ENCODE measurements at regions not wholly inside any gene's neighbourhood (a gene's known extent, or its start where the extent isn't known, plus 50 kb on each side); places are given as distances from the start of the nearest gene placed in this dataset.
"Not testable (repeated sequence)": the region's sequence is repeated elsewhere in the genome, so short reads cannot be mapped to it uniquely, and the experiment has no call there.

DNA sequence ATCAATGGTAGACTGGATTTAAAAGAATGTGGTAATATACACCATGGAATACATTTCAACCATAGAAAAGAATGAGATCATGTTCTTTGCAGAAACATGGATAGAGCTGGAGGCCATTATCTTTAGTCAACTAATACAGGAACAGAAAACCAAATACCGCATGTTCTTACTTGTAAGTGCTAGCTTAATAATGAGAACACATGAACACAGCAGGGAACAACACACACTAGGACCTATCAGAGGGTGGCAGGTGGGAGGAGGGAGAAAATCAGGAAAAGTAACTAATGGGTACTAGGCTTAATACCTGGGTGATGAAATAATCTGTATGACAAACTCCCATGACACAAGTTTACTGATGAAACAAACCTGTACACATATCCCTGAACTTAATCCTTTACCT is 1435.2 kb downstream of the REEP3 start:
- no peak for DNase-seq

DNA sequence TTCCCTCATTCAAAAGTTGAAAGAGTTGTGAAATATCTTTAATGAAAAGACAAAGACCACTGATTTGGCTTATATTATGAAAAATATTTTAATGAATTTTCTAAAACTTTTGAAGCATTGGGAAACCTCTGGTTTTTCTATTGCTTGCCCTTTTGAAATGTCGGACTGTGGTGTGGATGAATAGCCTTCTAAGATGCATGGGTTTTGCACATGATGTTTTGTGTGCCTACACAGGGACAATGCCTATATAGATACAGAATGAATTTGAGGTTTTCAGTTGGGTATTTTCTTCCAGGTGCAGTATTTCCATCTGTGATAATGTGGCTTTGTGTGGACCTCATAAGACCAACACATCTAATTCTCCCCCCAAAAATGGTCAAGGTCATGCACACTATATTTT is 1437.9 kb downstream of the REEP3 start:
- no peak for DNase-seq

DNA sequence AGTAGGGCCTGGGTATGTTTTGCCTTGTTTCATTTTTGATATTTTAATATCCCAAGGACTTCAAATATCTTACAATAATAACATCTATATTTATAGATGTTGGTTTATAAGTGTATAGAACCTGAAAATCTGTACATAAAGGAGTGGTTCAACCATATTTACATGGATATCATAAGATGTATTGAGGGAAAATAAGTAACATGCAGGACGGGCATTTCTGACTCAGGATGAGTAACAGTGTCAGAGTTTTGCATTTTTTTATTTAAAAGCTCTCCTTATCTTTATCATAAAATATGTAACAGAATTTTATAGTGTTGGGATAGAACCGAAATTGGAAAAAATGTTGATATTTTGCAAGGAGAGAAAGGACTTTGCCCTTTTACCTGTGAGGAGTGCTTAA is 1438.7 kb downstream of the REEP3 start:
- no peak for DNase-seq

DNA sequence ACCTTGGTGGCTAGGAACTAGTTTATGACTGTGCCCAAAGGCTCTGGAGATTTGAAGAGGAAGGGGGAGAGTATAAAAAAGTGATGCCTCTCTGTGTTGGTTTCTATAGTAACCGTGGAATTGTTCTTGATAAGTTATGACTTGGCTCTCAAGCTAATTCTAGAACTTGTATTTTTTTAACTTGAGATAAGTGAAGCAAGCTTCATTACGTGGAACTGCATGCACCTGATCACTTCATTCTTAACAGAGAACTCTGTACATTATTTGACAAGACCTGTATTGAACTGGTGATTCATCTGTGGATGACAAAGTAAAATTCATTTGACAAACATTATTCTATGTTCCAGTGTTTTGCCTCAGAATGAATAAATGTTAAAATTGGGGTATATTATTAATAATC is 1452.2 kb downstream of the REEP3 start:
- DNase-seq, result no peak

DNA sequence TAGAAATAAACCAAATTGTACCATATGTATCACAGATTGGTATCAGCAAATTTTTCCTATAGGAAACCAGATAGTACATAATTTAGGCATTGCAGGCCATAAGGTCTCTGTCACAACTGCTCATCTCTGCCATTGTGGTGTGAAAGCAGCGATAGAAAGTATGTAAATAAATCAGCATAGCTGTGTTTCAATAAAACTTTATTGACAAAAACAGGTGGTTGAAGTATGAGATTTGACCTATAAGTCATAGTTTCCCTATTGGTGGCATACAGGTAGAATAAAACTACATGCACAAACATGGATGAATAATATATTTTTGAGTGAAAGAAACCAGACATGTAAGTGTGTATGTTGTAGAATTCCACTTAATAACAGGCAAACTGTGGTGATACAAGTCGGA is 1454.9 kb downstream of the REEP3 start:
- DNase-seq, result no peak

DNA sequence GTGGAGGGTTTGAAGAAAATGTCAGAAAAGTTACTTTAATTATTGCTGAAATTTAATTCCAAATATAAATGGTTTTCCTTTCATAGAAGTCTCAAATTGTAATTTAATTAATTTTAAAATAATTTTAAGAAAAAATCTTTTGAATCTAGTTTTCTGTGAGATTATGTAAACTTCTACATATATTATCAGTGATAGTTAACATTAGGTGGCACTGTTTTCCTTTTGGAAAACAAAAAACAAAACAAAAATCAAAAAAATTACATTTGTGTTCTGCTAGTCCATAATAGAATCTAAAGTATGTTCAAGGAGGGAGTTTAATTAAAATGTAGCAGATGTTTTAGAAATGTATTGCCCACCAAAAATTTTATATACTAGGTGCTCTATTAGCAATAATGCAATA is 1456.7 kb downstream of the REEP3 start:
- DNase-seq, result no peak

DNA sequence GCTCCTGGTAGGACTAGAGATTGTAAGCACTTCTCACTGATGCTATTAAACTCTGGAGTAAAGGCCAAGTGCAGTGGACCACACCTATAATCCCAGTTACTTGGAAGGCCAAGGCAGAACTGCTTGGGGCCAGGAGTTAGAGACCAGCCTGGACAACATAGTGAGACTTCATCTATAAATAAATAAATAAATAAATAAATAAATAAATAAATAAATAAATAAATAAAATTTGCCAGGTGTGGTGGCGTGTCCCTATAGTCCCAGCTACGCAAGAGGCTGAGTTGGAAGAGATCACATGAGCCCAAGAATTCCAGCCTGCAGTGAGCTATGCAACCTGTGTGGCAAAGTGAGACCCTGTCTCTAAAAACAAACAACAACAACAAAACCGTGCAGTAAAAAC is 1475.7 kb downstream of the REEP3 start:
- DNase-seq, result no peak

DNA sequence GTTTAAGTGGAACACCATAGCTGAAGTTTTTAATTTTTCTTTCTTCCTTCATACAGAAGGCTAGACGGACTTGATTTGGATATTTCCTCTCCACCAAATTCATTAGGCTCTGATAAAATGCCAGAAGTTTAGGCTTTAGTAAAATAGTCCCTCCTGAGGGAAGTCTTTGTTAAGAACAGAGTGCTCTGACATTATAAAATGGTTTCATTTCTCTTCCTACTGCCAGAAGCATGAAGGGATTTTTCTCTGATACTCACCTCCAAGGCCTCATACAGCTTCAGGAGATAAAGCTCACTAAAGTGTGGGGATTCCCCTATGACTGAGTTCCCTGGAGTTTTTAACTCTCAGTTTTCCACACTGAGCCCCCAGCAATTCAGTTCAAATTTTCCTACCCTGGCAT is 1489.6 kb downstream of the REEP3 start:
- DNase-seq, result no peak

DNA sequence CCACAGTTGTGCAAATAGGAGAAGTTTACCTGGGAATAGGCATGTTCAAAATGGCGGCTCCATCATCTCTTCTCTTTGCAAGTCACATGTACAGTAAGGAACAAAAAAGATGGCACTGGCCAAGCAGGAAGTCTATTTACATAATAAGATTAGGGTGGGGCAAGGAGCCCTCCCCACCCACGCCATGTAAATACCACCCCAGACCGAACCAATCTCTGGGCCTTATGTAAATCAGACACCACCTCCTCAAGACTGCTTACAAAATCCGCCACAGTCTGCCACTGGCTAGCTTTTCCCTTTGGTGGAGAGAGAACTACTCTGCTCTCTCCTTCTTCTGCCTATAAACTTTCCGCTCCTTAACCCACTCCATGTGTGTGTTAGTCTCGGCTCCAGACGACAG is 1496.3 kb downstream of the REEP3 start:
- DNase-seq, result no peak

DNA sequence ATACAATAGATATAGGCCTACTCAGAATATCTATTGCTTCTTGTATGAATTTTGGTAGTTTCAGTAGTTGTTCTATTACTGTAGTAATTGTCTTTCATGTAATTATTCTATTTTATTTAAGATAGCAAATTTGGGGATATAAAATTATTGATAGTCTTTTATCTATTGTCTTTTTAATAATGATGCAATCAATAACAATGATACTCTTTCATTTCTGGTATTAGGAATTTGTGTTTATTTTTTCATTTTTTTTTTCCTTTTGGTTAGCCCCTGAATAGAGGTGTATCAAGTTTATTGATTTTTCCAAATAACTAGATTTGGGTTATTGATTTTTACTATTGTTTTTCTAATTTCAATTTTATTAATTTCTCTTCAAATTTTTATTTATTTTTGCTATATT is 1503.7 kb downstream of the REEP3 start:
- DNase-seq, result no peak

DNA sequence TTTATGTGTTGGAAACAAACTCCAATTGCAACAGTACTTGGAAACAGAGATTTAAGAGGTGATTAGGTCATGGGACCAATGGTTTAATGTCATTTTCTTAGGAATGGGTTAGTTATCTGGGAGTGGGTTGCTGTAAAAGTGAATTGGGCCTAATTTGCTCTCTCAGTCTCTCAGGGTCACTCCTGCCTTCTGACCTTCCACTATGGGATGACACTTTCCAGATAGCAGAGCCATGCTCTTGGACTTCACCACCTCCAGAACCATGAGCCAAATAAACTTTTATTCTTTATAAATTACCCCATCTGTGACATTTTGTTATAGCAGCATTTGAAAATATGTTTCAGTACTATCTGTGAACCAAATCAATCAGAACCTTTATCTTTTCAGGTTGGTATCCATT is 1509.1 kb downstream of the REEP3 start:
- DNase-seq, result no peak

DNA sequence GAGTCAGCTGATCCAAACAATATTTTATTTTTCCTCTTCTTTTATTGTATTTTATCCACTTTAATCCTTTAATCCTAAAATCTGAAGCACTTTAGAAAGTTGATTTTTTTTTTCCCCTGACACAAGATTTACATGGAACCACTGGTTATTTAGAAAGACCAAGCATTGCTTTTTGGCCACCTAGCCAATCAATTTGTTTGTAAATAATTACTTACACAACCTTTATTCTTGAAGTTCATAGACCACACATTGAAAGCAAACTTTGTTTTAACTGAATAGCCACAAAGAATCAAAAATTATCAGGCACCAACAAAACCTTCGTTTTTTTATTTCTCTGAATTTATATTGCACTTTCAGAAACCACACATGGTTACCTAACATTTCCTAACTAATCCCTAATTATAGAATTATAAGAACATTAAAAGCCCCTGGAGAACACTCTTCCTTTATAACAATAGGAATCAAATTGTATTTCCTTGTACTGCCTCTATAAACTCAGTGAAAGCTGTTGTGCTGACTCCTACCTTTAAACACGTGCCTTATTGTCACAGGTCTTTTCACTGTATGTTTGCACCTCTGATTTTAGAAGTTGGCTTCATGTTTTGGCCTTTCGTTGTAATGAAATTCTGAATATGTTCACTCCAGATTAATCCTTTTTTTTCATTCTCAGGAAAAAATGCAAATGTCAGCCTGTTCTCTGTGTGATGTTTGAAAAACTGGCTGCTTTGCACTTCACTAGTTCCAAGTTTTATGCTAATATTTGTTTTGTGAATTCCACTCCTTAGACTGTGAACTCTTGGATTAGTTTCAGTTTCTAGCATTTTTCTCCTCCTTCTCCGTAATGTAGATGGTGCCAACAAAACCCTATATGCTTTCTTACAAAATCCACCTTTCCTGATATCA is 1511.9 kb downstream of the REEP3 start:
- no peak for DNase-seq

DNA sequence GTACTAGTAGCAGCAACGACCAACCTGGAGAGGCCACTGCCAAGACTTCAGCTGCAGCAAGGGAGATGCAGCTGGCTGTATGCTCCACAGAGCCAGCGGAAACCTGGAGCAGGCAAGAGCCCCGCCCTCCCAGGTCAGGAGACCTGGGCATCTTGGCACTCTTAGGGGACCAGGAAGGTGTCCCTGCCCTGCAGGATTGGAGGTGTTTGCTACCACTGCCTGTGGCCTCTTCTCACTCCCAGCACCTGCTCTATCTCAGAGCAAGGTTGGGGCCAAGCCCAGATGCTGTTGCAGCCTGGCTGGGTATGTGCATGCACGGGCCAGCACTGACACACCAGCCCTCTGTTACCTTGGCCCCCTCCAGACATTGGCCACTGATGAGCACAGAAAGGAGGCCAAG is 1512.8 kb downstream of the REEP3 start:
- no peak for DNase-seq

DNA sequence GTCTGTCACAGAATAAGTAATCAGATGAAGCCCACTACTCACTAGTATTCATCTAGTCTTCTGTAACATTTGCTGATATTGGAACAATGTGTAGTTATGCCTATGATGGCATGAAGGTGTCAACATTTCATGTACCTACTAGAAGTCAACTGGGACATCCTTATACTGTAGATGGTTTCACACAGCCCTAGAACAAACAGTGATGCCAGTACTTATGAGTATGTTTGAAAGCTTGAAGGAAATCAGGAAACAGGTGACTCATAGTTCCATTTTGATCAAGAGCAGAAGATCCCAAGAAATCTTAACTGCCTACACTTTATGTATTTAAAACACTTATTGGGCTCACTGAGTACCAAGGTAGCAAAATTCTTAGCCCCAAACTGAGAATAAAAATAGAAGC is 1519.6 kb downstream of the REEP3 start:
- DNase-seq, result no peak

DNA sequence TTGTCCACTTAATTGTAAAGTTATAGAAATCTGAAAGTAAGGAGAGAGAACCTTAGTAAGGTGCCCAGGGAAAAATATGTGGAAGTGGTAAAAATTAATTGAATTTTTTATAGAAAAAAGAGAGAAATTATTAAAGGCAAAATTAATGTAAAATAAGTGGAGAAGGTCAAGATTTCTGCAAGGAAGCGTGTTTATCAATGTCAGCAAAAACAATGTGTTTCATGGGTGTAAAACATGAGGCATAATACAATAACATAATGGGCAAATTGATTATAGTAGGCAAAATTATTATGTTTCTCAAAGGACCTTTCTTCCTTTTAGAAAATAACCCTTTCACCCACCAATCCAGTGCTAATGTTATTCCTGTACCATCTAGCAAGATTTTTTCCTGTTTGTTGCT is 1520.1 kb downstream of the REEP3 start:
- no peak for DNase-seq

DNA sequence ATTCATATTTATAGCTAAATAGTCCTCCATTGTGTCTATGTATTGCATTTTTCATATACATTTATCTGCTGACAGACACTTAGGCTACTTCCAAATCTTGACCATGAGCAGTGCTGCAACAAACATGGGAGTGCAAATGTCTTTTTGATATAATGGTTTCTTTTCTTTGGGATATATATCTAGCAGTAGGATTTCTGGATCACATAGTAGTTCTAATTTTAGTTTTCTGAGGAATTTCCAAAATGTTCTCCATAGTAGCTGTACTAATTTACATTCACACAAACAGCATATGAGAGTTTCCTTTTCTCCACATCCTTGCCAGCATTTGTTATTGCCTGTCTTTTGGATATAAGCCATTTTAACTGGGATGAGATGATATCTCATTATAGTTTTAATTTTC is 1521.3 kb downstream of the REEP3 start:
- DNase-seq, result no peak

DNA sequence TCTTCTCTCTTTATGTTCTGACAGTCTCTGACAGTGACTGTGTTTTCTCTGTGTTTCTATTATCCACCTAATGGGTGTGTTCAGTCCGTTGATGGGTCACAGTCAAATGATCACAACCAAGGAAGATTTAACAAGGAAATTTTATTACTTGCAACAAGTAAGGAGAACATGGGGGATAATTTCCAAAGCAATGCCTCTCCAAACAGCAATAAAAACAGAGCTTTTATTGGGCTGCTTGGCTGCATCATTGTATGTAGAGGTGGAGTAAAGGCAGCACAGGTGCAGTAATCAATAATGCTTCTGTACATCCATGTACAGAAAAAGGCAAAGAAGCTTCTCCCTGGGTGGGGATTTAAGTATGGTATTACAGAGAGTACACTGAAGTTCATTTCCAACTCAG is 1525.6 kb downstream of the REEP3 start:
- DNase-seq, result no peak

DNA sequence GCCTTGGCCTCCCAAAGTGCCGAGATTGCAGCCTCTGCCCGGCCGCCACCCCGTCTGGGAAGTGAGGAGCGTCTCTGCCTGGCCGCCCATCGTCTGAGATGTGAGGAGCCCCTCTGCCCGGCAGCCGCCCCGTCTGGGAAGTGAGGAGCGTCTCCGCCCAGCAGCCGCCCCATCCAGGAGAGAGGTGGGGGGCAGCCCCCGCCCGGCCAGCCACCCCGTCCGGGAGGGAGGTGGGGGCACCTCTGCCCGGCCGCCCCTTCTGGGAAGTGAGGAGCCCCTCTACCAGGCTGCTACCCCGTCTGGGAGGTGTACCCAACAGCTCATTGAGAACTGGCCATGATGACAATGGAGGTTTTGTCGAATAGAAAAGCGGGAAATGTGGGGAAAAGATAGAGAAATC is 1530.9 kb downstream of the REEP3 start:
- not testable (repeated sequence) for DNase-seq

DNA sequence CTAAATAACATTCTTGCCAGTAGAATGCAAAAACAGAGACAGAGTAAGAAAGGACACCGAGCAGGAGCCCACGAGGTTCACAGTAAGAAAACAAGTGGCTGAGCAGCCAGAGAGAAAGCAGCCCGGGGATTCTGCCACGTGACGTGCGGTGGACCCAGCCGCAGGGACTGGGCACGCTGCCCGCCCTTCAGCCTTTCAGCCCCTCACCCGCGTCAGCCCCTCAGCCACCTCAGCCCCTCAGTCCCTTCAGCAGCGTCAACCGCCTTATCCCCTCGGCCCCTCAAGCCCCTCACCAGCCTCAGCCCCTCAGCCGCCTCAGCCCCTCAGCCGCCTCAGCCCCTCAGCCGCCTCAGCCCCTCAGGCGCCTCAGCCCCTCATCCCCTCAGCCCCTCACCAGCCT is 1532.2 kb downstream of the REEP3 start:
- not testable (repeated sequence) for DNase-seq

DNA sequence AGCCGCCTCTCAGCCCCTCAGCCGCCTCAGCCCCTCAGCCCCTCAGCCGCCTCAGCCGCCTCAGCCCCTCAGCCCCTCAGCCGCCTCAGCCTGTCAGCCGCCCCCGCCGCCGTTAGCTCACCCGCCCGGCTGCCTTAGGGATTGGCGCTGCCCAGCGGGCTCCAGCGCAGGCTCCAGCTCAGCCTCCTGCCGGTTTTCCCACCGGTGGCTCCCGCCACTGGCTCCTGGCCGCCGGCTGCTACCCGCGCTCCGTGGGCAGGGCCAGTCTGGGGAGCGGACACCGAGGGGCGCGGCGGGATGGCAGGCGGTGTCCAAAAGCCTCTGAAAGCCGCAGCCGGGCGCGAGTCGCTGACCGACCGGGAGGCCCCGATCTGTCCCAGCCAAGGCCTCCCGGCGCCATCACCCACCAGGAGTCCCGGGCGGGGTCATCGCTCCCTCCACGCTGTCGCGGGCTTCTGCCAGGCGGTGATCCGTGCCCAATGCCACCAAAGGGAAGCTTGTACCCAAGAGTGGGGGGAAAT is 1532.7 kb downstream of the REEP3 start:
- not testable (repeated sequence) for DNase-seq

DNA sequence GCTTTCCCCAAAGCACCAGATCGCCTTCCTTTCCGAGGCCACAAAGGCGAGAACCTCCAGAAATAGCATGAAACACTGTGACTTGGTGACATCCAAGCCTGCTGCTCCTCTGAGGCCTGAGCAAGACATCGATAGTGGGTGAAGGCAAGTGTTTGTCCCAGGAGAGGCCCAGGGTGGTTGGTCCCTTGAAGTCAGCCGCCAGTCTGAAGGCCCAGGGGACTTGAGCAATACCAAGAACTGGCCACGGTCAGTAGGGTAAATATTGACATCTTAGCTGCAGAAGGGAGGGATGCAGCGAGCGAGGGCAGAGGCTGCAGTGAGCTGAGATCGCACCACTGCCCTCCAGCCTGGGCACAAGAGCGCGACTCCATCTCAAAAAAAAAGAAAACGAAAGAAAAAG is 1533.5 kb downstream of the REEP3 start:
- not testable (repeated sequence) for DNase-seq

DNA sequence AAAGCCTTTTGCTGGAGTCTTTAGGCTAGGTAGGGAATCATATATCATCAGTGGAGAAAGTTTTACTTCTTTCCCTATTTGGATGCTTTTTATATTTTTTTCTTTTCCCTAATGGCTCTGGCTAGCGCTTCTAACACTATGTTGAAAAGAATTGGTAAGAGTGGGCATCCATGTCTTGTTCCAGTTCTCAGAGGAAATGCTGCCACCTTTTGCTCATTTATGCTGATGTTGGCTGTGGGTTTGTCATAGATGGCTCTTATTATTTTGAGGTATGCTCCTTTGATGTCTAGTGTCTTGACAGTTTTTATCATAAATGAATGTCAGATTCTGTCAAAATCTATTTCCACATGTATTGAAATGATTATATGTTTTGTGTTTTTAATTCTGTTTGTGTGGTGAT is 1544.1 kb downstream of the REEP3 start:
- DNase-seq, result no peak

DNA sequence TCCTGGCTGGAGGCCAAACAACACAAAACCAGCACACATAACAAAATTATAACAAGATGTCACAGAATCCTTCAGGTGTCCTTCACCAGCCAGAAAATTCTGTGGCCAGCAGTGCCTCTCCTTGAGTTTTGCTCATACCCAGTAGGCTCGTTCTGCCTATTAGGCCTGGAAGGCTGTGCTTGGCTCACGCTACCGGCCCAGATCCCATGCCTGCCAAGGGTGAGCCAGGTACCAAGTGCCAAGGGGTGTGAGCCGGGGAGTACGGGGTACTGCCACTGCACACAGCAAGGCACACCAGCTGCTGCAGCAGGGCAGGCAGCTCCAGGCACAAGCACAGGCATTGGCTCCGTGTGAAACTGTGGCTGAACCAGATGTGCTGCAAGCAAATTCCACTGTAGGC is 1562.0 kb downstream of the REEP3 start:
- DNase-seq, result no peak

DNA sequence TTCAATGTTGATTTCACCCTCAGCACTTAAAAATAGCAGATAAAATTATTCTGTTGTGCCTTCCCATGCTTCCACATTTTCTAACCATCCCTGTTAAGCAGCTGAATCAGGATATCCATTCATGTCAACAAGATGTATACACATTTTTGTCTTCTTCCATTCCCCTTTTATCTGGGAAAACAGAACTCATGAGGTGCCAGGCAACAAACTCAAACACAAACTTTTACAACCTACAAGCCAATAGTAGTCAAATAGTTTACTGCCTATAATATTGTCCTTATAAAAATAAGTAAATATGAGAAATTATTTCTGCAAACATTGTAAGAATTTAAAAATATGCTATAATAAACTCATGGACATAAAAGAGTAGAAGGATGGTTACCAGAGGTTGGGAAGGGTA is 1569.8 kb downstream of the REEP3 start:
- no peak for DNase-seq

DNA sequence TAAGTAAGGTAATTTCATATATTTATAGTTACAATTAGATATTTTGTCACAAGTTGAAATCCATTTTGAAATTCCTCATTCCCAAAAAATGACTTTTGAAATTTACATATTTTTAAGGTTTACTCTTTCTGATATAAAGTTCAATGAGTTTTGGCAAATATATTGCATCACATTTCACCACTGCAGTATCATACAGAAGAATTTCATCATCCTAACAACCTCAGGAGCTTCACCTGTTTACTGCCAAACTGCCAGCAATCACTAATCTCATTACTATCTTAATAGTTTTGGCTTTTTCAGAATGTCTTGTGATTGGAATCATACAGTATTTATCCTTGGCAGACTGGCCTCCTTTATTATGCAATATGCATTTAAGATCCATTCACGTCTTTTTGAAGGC is 1578.9 kb downstream of the REEP3 start:
- DNase-seq, result no peak

All from Kasumi-1 (cell line).